Muscle layer of colon (tissue), 2 donors: ENCODE measurements at regions not wholly inside any gene's neighbourhood (a gene's known extent, or its start where the extent isn't known, plus 50 kb on each side); places are given as distances from the start of the nearest gene placed in this dataset.
"Not testable (repeated sequence)": the region's sequence is repeated elsewhere in the genome, so short reads cannot be mapped to it uniquely, and the experiment has no call there.

Experiments
- H3K27ac ChIP-seq: one replicate; pipeline ENCODE4 v1.7.0; 2013; ENCODE audit warnings: low read depth, mild to moderate bottlenecking, low read length, moderate library complexity
- H3K27me3 ChIP-seq, 2 donors: one replicate each; pipeline ENCODE4 v1.7.0; 2013; ENCODE audit warnings: low read length in 2 of 2, mild to moderate bottlenecking in 2 of 2; ENCODE audit not compliant: insufficient read depth in 2 of 2, control insufficient read depth in 1 of 2
- H3K36me3 ChIP-seq: one replicate; pipeline ENCODE4 v1.7.0; 2013; ENCODE audit warnings: mild to moderate bottlenecking, low read length; ENCODE audit not compliant: insufficient read depth
- H3K4me1 ChIP-seq: one replicate; pipeline ENCODE4 v1.7.0; 2013; ENCODE audit warnings: mild to moderate bottlenecking, low read length; ENCODE audit not compliant: insufficient read depth
- H3K4me3 ChIP-seq, 2 donors: one replicate each; pipeline ENCODE4 v1.7.0; 2013; ENCODE audit warnings: low read length in 2 of 2, low read depth in 1 of 2, mild to moderate bottlenecking in 1 of 2, moderate library complexity in 1 of 2
- H3K9ac ChIP-seq: one replicate; pipeline ENCODE4 v1.7.0; 2013; ENCODE audit warnings: low read length
- H3K9me3 ChIP-seq: one replicate; pipeline ENCODE4 v1.7.0; 2013; ENCODE audit warnings: mild to moderate bottlenecking, low read length
- donor health status: abdominal sarcoma.
- donor health status: Adenocarcinoma of cecum.

DNA sequence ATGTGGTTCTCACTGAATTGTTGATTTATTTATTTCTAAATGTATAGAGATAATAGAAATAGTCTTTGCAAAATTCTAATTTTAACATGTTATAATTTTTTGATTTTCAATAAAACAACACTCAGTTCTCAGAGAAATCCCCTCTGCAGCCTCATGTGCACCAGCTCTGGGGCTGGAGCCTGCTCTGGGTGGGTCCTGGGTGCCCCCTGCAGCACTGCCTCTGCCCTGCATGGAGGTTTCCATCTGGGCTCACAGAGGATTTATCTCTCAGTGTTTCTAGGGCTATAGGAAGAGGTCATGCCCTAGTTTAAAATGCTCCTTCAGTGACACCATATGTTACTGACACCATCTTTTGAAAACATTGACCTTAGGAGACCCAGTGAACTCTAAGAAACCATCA lies 576.0 kb downstream of the GOLGA6L6 start:
- H3K27me3 ChIP-seq, H3K4me1 ChIP-seq, H3K9ac ChIP-seq, H3K9me3 ChIP-seq, H3K4me3 ChIP-seq, H3K36me3 ChIP-seq, H3K27ac ChIP-seq: not testable (repeated sequence)

DNA sequence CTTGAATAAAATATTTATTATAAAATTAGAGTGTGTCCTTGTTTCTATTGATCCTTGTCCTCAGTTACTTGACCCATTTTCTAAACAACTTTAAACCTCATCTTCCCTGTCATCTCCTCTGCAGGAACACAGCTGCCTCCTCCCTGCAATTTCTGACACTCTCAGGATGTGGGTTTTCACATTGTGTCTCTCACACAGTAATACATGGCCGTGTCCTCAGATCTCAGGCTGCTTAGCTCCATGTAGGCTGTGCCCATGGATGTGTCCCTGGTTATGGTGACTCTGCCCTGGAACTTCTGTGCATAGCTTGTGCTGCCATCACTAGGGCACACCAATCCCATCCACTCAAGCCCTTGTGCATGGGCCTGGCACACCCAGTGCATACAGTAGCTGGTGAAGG lies 577.1 kb downstream of the GOLGA6L6 start:
- not testable (repeated sequence) for H3K4me3 ChIP-seq, H3K36me3 ChIP-seq, H3K27me3 ChIP-seq, H3K27ac ChIP-seq, H3K9ac ChIP-seq, H3K4me1 ChIP-seq, H3K9me3 ChIP-seq

DNA sequence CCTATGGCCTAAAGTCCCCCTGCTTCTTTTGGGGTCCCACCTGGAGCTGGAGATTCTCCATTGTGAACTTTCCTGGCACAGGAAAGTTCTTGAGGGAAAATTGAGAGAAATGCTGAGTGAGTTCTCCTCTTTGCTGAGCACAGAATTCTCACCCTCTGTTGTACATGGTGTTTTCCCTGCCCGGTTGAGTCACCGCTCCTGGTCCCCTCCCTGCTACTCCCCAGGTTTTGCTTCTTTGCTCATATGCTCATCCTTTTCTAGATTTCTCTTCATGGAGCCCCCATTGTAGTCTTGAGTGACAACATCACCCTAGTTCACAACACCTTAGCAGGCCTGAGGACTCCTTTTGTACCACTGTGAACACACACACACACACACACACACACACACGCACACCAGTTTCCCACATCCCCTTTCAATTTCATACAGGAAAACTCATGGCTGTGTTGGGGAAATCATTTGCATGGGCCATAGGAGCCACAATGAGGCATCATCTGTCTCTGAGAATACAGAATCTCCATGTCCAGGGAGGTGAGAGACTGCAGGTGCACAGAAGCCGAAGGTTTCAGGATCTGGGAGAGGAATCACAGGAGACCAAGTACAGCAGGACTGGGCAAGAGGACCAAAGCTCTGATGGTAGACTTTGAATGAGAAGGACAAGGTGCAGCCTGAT lies 585.3 kb downstream of the GOLGA6L6 start:
- no peak overlapping the region for H3K27ac ChIP-seq
- H3K36me3 ChIP-seq, result no peaks in the 10 kb centered on the region
- no peak overlapping the region for H3K4me3 ChIP-seq
- no peaks in the 10 kb centered on the region for H3K4me1 ChIP-seq
- no peaks in the 10 kb centered on the region for H3K9me3 ChIP-seq
- no peaks in the 10 kb centered on the region for H3K27me3 ChIP-seq
- H3K9ac ChIP-seq, result no peak overlapping the region

DNA sequence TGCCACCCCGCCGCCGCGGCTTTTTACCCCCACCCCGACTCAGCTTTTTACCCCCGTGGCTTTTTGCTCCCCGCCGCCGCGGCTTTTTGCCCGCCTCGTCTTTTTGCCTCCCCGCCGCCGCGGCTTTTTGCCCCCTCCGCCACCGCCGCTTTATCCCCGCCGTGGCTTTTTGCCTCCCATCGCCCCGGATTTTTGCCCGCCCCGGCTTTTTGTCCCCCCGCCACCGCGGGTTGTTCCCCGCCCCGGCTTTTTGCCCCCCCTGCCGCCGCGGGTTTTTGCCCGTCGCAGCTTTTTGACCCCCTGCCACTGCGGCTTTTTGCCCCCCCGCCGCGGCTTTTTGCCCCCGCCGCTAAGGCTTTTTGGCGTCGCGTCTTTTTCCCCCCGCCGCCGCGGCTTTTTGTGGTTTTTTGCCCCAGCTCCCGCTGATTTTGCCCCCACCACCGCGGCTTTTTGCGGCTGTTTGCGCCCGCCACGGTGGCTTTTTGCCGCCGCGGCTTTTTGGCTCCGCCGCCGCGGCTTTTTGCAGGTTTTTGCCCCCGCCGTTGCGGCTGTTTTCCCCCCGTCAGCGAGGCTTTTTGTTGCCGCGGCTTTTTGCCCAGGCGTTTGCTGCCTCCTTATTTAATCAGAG lies 597.2 kb downstream of the GOLGA6L6 start:
- Histone ChIP-seq H3K27me3 (peaks cover 0 to 10% of the 10 kb centered on the region in 2 donors), H3K9me3 (no peaks in the 10 kb centered on the region)

DNA sequence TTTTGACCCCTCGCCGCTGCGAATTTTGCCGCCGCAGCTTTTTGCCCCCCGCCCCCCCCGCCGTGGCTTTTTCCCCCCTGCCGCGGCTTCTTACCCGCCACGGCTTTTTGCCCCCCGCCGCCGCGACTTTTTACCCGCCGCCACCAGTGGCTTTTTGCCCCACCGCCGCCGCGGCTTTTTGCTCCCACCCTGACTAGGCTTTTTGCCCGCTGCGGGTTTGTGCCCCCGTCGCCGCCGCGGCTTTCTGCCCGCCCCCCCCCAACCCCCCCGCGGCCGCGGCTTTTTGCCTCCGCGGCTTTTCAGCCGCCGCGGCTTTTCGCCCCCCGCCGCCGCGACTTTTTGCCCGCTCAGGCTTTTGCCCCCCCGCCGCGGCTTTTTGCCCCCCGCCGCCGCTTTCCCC lies 598.1 kb downstream of the GOLGA6L6 start:
- H3K4me1 ChIP-seq, result no peaks in the 10 kb centered on the region
- H3K4me3 ChIP-seq, result no peak overlapping the region
- H3K27me3 ChIP-seq, result peaks cover 0 to 10% of the 10 kb centered on the region in 2 donors
- H3K9ac ChIP-seq, result no peak overlapping the region
- no peaks in the 10 kb centered on the region for H3K36me3 ChIP-seq
- no peak overlapping the region for H3K27ac ChIP-seq
- no peaks in the 10 kb centered on the region for H3K9me3 ChIP-seq

More for the DNA sequence above, 597.2 kb downstream of the GOLGA6L6 start:
- Histone ChIP-seq H3K9ac (no peak overlapping the region), H3K4me1 (no peaks in the 10 kb centered on the region), H3K36me3 (no peaks in the 10 kb centered on the region), H3K4me3 (no peak overlapping the region), H3K27ac (no peak overlapping the region)

DNA sequence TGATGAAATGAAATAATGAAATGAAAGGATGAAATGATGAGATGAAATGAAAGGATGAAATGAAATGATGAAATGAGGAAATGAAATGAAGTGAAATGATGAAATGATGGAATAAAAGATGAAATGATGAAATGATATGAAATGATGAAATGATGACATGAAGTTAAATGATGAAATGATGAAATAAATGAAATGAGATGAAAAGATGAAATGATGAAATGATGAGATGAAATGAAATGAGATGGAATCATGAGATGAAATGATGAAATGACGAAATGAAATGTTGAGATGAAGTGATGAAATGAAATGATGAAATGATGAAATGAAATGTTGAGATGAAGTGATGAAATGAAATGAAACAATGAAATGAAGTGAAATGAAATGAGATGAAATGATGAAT lies 638.3 kb downstream of the GOLGA6L6 start:
- not testable (repeated sequence) for H3K4me3 ChIP-seq, H3K9me3 ChIP-seq, H3K27ac ChIP-seq, H3K36me3 ChIP-seq, H3K4me1 ChIP-seq, H3K27me3 ChIP-seq, H3K9ac ChIP-seq

DNA sequence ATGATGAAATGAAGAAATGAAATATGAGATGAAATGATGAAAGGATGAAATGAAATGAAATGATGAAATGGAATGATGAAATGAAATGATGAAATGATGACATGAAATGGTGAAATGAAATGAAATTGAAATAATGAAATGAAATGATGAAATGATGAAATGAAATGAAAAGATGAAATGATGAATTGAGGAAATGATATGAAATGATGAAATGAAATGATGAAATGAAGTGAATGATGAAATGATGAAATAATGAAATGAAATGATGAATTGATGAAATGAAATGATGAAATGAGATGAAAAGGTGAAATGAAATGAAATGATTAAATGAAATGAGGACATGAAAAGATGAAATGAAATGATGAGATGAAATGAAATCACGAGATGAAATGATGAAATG lies 639.2 kb downstream of the GOLGA6L6 start:
- H3K27me3 ChIP-seq, H3K36me3 ChIP-seq, H3K4me1 ChIP-seq, H3K27ac ChIP-seq, H3K9me3 ChIP-seq, H3K4me3 ChIP-seq, H3K9ac ChIP-seq: not testable (repeated sequence)

DNA sequence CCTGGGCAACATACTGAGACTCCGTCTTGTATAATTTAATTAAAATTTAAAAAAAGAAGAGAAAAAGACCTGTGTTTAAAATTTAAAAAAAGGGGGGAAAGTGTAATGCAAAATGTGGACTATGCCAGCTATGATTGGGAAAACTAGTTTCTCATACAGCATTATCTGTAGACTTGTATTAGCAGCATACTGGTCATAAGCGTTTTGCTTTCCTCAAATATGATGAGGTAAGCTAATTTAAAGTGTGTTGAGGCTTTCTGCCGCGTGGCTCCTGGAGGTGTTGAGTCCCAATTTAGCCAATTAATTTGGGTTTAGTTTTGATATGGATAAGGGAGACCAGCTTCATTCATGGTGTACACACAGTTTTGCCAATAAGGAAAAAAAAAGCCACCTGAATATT lies 640.2 kb downstream of the GOLGA6L6 start:
- H3K4me3 ChIP-seq, H3K27ac ChIP-seq, H3K4me1 ChIP-seq, H3K36me3 ChIP-seq, H3K9me3 ChIP-seq, H3K27me3 ChIP-seq, H3K9ac ChIP-seq: not testable (repeated sequence)

DNA sequence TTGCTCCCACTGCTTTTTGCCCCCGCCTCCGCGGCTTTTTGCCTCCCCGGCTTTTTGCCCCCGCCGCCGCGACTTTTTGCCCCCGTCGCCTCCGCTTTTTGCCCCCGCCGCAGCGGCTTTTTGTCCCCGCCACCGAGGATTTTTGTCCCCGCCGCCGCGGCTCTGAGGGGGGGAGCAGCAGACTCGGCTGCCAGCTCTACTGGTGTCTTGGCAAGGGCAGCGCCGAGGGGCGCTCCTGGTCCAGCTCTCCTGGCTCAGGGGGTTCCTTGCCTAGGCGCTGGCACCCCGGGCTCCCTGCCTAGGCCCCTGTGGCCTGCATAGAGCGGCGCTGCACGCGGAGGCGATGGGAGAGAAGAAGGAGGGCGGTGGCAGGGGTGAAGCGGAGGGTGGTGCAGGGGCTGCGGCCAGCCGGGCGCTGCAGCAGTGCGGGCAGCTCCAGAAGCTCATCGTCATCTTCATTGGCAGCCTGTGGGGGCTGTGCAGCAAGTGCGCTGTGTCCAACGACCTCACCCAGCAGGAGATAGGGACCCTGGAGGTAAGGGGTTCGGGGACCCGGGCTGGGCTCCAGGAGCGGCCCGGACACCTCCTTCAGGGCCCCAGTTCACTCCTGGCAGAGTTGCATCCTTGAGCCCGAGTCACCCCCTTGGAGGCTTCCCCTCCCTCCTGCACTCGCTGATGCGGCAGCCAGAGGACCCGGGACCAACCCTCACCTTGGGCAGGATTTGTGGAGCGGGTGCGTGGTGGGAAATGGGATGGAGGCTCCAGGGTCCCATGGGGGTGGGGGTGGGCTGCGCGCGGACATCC lies 642.4 kb downstream of the GOLGA6L6 start:
- no peak overlapping the region for H3K4me3 ChIP-seq
- H3K9ac ChIP-seq, result no peak overlapping the region
- no peaks in the 10 kb centered on the region for H3K27me3 ChIP-seq
- H3K4me1 ChIP-seq, result no peaks in the 10 kb centered on the region
- H3K9me3 ChIP-seq, result no peaks in the 10 kb centered on the region
- no peaks in the 10 kb centered on the region for H3K36me3 ChIP-seq
- no peak overlapping the region for H3K27ac ChIP-seq

DNA sequence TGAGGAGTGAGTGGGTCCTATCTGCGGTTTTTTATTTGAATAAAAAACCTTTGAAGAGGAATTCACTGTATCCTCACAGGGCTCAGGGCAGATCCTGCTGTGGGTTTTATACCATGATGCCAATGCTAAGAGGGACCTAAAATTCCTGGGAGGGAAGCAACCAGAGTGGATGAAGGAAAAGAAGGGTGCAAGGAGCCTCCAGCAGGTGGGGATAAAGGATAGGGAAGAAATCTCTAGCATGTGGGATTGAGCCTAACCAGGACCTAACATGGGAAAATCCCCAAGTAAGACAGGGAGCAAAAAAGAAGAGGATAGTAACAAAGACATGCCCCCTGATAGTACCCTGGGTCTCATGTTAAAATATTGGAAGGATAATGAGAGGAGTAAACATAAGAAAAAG lies 652.8 kb downstream of the GOLGA6L6 start:
- not testable (repeated sequence) for H3K9me3 ChIP-seq, H3K27ac ChIP-seq, H3K27me3 ChIP-seq, H3K36me3 ChIP-seq, H3K4me1 ChIP-seq, H3K4me3 ChIP-seq, H3K9ac ChIP-seq

DNA sequence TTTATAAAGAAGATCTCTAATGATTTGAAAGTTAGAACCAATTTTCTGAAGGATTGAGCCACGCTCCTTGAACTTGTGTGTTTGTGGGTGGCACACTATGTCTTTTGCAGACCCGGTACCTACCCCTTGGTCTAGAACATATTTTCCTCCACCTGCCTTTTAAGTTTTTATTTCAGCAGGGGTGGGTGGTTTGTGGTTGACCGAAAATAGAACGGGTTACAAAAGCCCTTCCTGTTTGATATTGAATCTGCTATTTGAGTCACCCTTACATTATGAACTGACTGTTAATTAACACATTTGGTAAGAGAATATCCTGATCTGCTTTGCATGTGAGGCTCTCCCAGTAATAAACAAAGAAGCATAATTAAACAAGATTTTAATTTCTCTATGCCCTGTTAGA lies 697.5 kb downstream of the GOLGA6L6 start:
- H3K27me3 ChIP-seq, H3K4me1 ChIP-seq, H3K4me3 ChIP-seq, H3K9ac ChIP-seq, H3K36me3 ChIP-seq, H3K9me3 ChIP-seq, H3K27ac ChIP-seq: not testable (repeated sequence)
